ENCODE measurements at regions not wholly inside any gene's neighbourhood (a gene's known extent, or its start where the extent isn't known, plus 50 kb on each side); places are given as distances from the start of the nearest gene placed in this dataset.

DNA sequence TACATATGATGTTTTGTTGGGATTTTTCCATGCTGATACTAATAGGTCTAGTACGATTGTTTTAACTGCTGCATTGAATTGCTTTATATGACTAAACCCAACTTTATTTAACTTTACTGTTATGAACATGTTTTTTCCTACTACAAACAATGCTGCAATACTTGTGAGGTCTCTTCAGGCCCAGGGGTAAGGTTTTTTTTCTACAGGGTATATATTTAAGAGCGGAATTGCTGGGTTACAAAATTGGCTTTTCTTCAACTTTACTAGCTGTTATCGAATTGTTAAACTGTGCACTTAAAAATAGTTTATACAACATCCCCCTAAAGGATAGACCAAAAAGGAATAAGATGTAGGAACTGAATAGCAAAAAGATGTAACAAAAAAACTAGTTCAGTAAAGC is 78.5 kb upstream of the TMEM178A start:
- no peak overlapping the region for H3K27ac ChIP-seq (ENCODE audit: control insufficient read depth, insufficient read depth)
- DNase-seq (ENCODE audit: low read depth, low spot score) (no peak), FAIRE-seq (no peak), ATAC-seq (no peak)
- no peaks in the 10 kb centered on the region; a peak in 1 of 4 replicates for H3K27me3 ChIP-seq (replicated peaks in 1 of 2; ENCODE audit: control insufficient read depth in 2 of 2, insufficient read depth in 2 of 2, low read length in 1 of 2)
- no peaks in the 10 kb centered on the region for H3K36me3 ChIP-seq (ENCODE audit: control insufficient read depth in 2 of 2, insufficient read depth in 2 of 2, low read length in 1 of 2)
- in situ Hi-C loops (cut with MboI) (no loop called here), intact Hi-C loops (cut with micrococcal nuclease; ENCODE audit: unreplicated experiment) (no loop called here)
- CTCF ChIA-PET, result interaction anchor here (1.1 kb wide), 1 partner anchor 23 kb away, joined by 3 read pairs; no protein-coding TSS in a partner anchor
- no peak overlapping the region for H2AFZ ChIP-seq (ENCODE audit: control insufficient read depth, low read depth, low read length)
- RAD21 ChIA-PET (ENCODE audit: unreplicated experiment), result no interaction called here
- no peaks in the 10 kb centered on the region for H3K9me3 ChIP-seq (replicated peaks; ENCODE audit: control insufficient read depth, insufficient read depth, low read length)
- H3K4me3 ChIP-seq, result no peak overlapping the region
- no TSS peak for BruUV-seq (replicated peaks)
- no peaks in the 10 kb centered on the region for H3K4me1 ChIP-seq (ENCODE audit: control insufficient read depth, insufficient read depth, low read length)
- 27% methylated on average over 3 of the region's 3 CpGs for WGBS (ENCODE audit: insufficient coverage, insufficient replicate concordance, low lambda C conversion rate, missing lambda C conversion rate)
- no peaks in the 10 kb centered on the region for H3K79me2 ChIP-seq (ENCODE audit: control insufficient read depth, insufficient read depth, low read length)
- POLR2A ChIA-PET, result no interaction called here
- SMC1A ChIA-PET (ENCODE audit: uncharacterized antibody, unreplicated experiment), result no interaction called here
- H3K9ac ChIP-seq (ENCODE audit: control insufficient read depth, insufficient read depth, low read length), result no peak overlapping the region
- TF ChIP-seq NR2F1 (conservative IDR thresholded peaks at IDR 0.05) (no peak), SMAD5 (IDR thresholded peaks at IDR 0.05; ENCODE audit: low read depth) (no peak), SPI1 (IDR thresholded peaks at IDR 0.05; ENCODE audit: borderline replicate concordance, insufficient read depth, low read depth, low read length) (no peak), RB1 (IDR thresholded peaks at IDR 0.05; ENCODE audit: borderline replicate concordance) (no peak), SMARCA5 (IDR thresholded peaks at IDR 0.05) (no peak)
- TF ChIP-seq, protein P1, sequence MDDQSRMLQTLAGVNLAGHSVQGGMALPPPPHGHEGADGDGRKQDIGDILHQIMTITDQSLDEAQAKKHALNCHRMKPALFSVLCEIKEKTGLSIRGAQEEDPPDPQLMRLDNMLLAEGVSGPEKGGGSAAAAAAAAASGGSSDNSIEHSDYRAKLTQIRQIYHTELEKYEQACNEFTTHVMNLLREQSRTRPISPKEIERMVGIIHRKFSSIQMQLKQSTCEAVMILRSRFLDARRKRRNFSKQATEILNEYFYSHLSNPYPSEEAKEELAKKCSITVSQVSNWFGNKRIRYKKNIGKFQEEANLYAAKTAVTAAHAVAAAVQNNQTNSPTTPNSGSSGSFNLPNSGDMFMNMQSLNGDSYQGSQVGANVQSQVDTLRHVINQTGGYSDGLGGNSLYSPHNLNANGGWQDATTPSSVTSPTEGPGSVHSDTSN (IDR thresholded peaks at IDR 0.05; ENCODE audit: insufficient replicate concordance, low read depth, low read length), result no peak
- no peak overlapping the region for H3K4me2 ChIP-seq (ENCODE audit: control insufficient read depth, insufficient read depth)
- H4K20me1 ChIP-seq (ENCODE audit: control insufficient read depth, insufficient read depth), result no peaks in the 10 kb centered on the region

DNA sequence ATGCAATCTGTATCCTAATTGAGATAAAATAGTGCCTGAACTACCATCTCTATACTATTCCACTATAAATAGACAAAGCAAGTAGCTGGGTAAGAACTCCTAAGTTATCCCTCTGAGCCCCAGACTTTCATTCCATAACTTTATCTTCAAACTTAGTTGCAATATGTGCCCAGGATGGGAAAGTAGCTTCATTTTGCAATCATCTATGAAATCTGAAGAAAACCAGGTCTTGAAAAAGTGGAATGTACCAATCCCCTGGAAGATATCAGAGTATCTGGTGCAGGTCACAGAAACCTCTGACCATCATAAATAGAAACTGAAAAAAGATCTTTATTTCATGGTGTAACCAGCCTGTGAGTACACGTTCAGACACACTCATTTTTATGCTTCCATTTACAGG is 78.1 kb upstream of the TMEM178A start:
- SMC1A ChIA-PET (ENCODE audit: uncharacterized antibody, unreplicated experiment), result no interaction called here
- 0% methylated on average over 1 of the region's 1 CpG for WGBS (ENCODE audit: insufficient coverage, insufficient replicate concordance, low lambda C conversion rate, missing lambda C conversion rate)

More for the DNA sequence above, 78.1 kb upstream of the TMEM178A start:
- ATAC-seq (no peak), DNase-seq (ENCODE audit: low read depth, low spot score) (no peak), FAIRE-seq (no peak)
- H3K79me2 ChIP-seq (ENCODE audit: control insufficient read depth, insufficient read depth, low read length), result no peaks in the 10 kb centered on the region
- H3K36me3 ChIP-seq (ENCODE audit: control insufficient read depth in 2 of 2, insufficient read depth in 2 of 2, low read length in 1 of 2), result no peaks in the 10 kb centered on the region
- ChIA-PET RAD21 (ENCODE audit: unreplicated experiment) (no interaction called here), POLR2A (no interaction called here), CTCF (interaction anchor here (1.1 kb wide), 1 partner anchor 22 kb away, joined by 3 read pairs; no protein-coding TSS in a partner anchor)
- no peak overlapping the region for H2AFZ ChIP-seq (ENCODE audit: control insufficient read depth, low read depth, low read length)
- no peak overlapping the region for H3K9ac ChIP-seq (ENCODE audit: control insufficient read depth, insufficient read depth, low read length)
- no peaks in the 10 kb centered on the region for H3K4me1 ChIP-seq (ENCODE audit: control insufficient read depth, insufficient read depth, low read length)
- no TSS peak for BruUV-seq (replicated peaks)
- H3K4me3 ChIP-seq, result no peak overlapping the region
- no peaks in the 10 kb centered on the region for H4K20me1 ChIP-seq (ENCODE audit: control insufficient read depth, insufficient read depth)
- no peaks in the 10 kb centered on the region; a peak in 1 of 4 replicates for H3K27me3 ChIP-seq (replicated peaks in 1 of 2; ENCODE audit: control insufficient read depth in 2 of 2, insufficient read depth in 2 of 2, low read length in 1 of 2)
- intact Hi-C loops (cut with micrococcal nuclease; ENCODE audit: unreplicated experiment) (no loop called here), in situ Hi-C loops (cut with MboI) (no loop called here)
- H3K4me2 ChIP-seq (ENCODE audit: control insufficient read depth, insufficient read depth), result no peak overlapping the region
- TF ChIP-seq ZNF384 (IDR thresholded peaks at IDR 0.05; ENCODE audit: borderline replicate concordance, low read depth, low read length), result no peak
- TF ChIP-seq POLR2A (IDR thresholded peaks at IDR 0.05; ENCODE audit: low read depth, low read length), result no peak
- H3K9me3 ChIP-seq (replicated peaks; ENCODE audit: control insufficient read depth, insufficient read depth, low read length), result no peaks in the 10 kb centered on the region
- no peak overlapping the region for H3K27ac ChIP-seq (ENCODE audit: control insufficient read depth, insufficient read depth)
